ENCODE measurements at regions not wholly inside any gene's neighbourhood (a gene's known extent, or its start where the extent isn't known, plus 50 kb on each side); places are given as distances from the start of the nearest gene placed in this dataset.
A peak's percentile ranks its signal among the peaks of the same experiment; 100 is the strongest.

- POLR2A ChIA-PET, result no interaction called here
Measured at GRCh38 chr12:84660139-84660538, 252.5 kb downstream of the SLC6A15 start.

DNA sequence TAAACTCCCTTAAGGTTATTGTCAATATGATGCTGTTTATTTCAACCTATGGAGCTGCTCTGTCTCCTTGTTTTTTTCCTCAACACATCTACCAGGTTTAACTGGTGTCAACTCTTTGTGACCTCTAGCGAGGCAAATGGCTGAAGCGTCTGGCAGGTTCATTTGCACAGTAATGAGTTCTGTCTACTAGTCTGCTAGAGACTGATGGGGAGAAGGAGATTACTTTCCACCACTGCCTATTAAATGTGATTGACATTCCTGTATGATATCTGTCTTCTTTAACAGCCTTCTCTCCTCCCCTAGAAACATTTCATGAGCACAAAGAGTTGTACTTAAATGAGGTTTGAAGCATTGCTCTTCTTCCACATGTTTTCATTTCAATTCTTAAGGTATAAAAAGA, 253.7 kb downstream of the SLC6A15 start:
- Histone ChIP-seq H3K36me3 (ENCODE audit: control insufficient read depth in 2 of 2, insufficient read depth in 1 of 2, low read length in 2 of 2) (no peaks in the 10 kb centered on the region), H3K4me1 (ENCODE audit: control insufficient read depth, insufficient read depth, low read length) (peaks cover 4% of the 10 kb centered on the region; the same call in 1 of the 2 replicates), H3K4me3 (ENCODE audit: low read depth, low read length) (no peak overlapping the region), H3K27ac (ENCODE audit: extremely low read depth, low read depth, low read length) (no peak overlapping the region), H3K9me3 (ENCODE audit: control insufficient read depth, insufficient read depth, low read depth, low read length) (no peaks in the 10 kb centered on the region)
- TF ChIP-seq ZNF19 (tag by site-specific recombination; IDR thresholded peaks at IDR 0.05; ENCODE audit: low read depth), result no peak
- TF ChIP-seq OSR2 (tag by site-specific recombination; IDR thresholded peaks at IDR 0.05), result no peak
- no peak for TF ChIP-seq ZSCAN4 (tag by site-specific recombination; IDR thresholded peaks at IDR 0.05)
- TF ChIP-seq ELK4 (IDR thresholded peaks at IDR 0.05; ENCODE audit: borderline replicate concordance, low read depth, low read length), result no peak
- TF ChIP-seq, protein P1, sequence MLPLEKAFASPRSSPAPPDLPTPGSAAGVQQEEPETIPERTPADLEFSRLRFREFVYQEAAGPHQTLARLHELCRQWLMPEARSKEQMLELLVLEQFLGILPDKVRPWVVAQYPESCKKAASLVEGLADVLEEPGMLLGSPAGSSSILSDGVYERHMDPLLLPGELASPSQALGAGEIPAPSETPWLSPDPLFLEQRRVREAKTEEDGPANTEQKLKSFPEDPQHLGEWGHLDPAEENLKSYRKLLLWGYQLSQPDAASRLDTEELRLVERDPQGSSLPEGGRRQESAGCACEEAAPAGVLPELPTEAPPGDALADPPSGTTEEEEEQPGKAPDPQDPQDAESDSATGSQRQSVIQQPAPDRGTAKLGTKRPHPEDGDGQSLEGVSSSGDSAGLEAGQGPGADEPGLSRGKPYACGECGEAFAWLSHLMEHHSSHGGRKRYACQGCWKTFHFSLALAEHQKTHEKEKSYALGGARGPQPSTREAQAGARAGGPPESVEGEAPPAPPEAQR (tag by site-specific recombination; IDR thresholded peaks at IDR 0.05), result no peak
- TF ChIP-seq ZNF302 (tag by site-specific recombination; IDR thresholded peaks at IDR 0.05; ENCODE audit: low read depth), result no peak
- TF ChIP-seq, protein P2, sequence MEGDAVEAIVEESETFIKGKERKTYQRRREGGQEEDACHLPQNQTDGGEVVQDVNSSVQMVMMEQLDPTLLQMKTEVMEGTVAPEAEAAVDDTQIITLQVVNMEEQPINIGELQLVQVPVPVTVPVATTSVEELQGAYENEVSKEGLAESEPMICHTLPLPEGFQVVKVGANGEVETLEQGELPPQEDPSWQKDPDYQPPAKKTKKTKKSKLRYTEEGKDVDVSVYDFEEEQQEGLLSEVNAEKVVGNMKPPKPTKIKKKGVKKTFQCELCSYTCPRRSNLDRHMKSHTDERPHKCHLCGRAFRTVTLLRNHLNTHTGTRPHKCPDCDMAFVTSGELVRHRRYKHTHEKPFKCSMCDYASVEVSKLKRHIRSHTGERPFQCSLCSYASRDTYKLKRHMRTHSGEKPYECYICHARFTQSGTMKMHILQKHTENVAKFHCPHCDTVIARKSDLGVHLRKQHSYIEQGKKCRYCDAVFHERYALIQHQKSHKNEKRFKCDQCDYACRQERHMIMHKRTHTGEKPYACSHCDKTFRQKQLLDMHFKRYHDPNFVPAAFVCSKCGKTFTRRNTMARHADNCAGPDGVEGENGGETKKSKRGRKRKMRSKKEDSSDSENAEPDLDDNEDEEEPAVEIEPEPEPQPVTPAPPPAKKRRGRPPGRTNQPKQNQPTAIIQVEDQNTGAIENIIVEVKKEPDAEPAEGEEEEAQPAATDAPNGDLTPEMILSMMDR (tag by site-specific recombination; IDR thresholded peaks at IDR 0.05), result no peak
- no peak for TF ChIP-seq ZNF146 (tag by site-specific recombination; IDR thresholded peaks at IDR 0.05)
- no peak for TF ChIP-seq MYNN (tag by site-specific recombination; IDR thresholded peaks at IDR 0.05; ENCODE audit: borderline replicate concordance)
- no peak for TF ChIP-seq ZNF140 (tag by site-specific recombination; IDR thresholded peaks at IDR 0.05)
- no peak for TF ChIP-seq KLF17 (tag by site-specific recombination; IDR thresholded peaks at IDR 0.05)
- TF ChIP-seq RBAK (tag by site-specific recombination; IDR thresholded peaks at IDR 0.05), result no peak
- TF ChIP-seq, protein P3, sequence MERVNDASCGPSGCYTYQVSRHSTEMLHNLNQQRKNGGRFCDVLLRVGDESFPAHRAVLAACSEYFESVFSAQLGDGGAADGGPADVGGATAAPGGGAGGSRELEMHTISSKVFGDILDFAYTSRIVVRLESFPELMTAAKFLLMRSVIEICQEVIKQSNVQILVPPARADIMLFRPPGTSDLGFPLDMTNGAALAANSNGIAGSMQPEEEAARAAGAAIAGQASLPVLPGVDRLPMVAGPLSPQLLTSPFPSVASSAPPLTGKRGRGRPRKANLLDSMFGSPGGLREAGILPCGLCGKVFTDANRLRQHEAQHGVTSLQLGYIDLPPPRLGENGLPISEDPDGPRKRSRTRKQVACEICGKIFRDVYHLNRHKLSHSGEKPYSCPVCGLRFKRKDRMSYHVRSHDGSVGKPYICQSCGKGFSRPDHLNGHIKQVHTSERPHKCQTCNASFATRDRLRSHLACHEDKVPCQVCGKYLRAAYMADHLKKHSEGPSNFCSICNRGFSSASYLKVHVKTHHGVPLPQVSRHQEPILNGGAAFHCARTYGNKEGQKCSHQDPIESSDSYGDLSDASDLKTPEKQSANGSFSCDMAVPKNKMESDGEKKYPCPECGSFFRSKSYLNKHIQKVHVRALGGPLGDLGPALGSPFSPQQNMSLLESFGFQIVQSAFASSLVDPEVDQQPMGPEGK (tag by site-specific recombination; IDR thresholded peaks at IDR 0.05), result no peak
- TF ChIP-seq KLF1 (tag by site-specific recombination; IDR thresholded peaks at IDR 0.05), result no peak
- TF ChIP-seq, protein P4, sequence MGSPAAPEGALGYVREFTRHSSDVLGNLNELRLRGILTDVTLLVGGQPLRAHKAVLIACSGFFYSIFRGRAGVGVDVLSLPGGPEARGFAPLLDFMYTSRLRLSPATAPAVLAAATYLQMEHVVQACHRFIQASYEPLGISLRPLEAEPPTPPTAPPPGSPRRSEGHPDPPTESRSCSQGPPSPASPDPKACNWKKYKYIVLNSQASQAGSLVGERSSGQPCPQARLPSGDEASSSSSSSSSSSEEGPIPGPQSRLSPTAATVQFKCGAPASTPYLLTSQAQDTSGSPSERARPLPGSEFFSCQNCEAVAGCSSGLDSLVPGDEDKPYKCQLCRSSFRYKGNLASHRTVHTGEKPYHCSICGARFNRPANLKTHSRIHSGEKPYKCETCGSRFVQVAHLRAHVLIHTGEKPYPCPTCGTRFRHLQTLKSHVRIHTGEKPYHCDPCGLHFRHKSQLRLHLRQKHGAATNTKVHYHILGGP (tag by site-specific recombination; IDR thresholded peaks at IDR 0.05), result no peak
- TF ChIP-seq ZNF596 (tag by site-specific recombination; IDR thresholded peaks at IDR 0.05), result no peak
- no peak for TF ChIP-seq SETDB1 (IDR thresholded peaks at IDR 0.05; ENCODE audit: insufficient read length, low read length)
- ChIA-PET POLR2A (no interaction called here), CTCF (interaction anchor here (0.7 to 1.0 kb wide), 2 partner anchors 17 to 150 kb away, joined by 3 read pairs; no protein-coding TSS in a partner anchor)

More at GRCh38 chr12:84660139-84660538, 252.5 kb downstream of the SLC6A15 start:
- H3K4me3 ChIP-seq (ENCODE audit: low read depth, low read length), result no peak overlapping the region
- H3K4me1 ChIP-seq (ENCODE audit: control insufficient read depth, insufficient read depth, low read length), result peaks cover 4% of the 10 kb centered on the region; the same call in 1 of the 2 replicates
- TF ChIP-seq ZSCAN16 (tag by site-specific recombination; IDR thresholded peaks at IDR 0.05) (no peak), PRDM1 (tag by site-specific recombination; IDR thresholded peaks at IDR 0.05) (peak; percentile 60)
- no peaks in the 10 kb centered on the region for H3K36me3 ChIP-seq (ENCODE audit: control insufficient read depth in 2 of 2, insufficient read depth in 1 of 2, low read length in 2 of 2)
- H3K27ac ChIP-seq (ENCODE audit: extremely low read depth, low read depth, low read length), result no peak overlapping the region
- CTCF ChIA-PET, result interaction anchor here (0.6 kb wide), 1 partner anchor 14 kb away, joined by 3 read pairs; no protein-coding TSS in a partner anchor
- H3K9me3 ChIP-seq (ENCODE audit: control insufficient read depth, insufficient read depth, low read depth, low read length), result no peaks in the 10 kb centered on the region
